Stomach (tissue), 4 donors: ENCODE measurements at regions not wholly inside any gene's neighbourhood (a gene's known extent, or its start where the extent isn't known, plus 50 kb on each side); places are given as distances from the start of the nearest gene placed in this dataset.

Experiments used
- POLR2A ChIP-seq, 4 donors: fragments of 450-650 bp; IDR thresholded peaks; one replicate each; pipeline ENCODE4 v1.6.1; 2016; ENCODE audit warnings: antibody characterized with exemption in 4 of 4, control low read depth in 2 of 4, mild to moderate bottlenecking in 1 of 4, moderate library complexity in 1 of 4
- POLR2AphosphoS5 ChIP-seq, 3 donors: sonication (generic); formaldehyde crosslinking; IDR thresholded peaks; one replicate each; pipeline ENCODE4 v1.6.1; 2016; ENCODE audit warnings: antibody characterized with exemption in 3 of 3
- TF ChIP-seq, protein P1 (sequence below), 7 experiments: fragments of 450-650 bp in 4 of 7; fragments of 200-600 bp in 3 of 7; sonication (generic) in 3 of 7; IDR thresholded peaks; one replicate each; pipeline ENCODE4 v1.5.1; 2016 to 2019; ENCODE audit warnings: antibody characterized with exemption in 7 of 7, control low read depth in 2 of 7, mild to moderate bottlenecking in 1 of 7

DNA sequence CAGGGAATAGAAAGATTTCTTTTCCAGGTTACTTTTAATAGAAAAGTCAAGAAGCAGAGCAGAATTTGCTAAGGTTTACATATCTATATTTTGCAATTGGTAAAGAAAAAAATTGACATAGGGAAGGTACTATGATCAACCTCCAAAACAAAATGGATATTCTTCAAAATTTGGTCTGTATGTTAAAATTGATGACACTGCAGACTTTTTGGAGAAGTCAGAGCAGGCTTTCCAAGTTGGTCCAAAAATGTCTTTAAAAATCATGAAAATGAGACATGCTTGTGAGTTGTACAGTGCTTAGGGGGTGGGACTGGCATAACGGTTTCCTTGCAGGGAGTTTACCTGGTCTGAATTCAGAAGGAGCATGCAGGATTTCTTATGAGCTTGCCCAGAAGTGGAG, 77.0 kb downstream of the TFPI2 start:
- TF ChIP-seq, protein P1, sequence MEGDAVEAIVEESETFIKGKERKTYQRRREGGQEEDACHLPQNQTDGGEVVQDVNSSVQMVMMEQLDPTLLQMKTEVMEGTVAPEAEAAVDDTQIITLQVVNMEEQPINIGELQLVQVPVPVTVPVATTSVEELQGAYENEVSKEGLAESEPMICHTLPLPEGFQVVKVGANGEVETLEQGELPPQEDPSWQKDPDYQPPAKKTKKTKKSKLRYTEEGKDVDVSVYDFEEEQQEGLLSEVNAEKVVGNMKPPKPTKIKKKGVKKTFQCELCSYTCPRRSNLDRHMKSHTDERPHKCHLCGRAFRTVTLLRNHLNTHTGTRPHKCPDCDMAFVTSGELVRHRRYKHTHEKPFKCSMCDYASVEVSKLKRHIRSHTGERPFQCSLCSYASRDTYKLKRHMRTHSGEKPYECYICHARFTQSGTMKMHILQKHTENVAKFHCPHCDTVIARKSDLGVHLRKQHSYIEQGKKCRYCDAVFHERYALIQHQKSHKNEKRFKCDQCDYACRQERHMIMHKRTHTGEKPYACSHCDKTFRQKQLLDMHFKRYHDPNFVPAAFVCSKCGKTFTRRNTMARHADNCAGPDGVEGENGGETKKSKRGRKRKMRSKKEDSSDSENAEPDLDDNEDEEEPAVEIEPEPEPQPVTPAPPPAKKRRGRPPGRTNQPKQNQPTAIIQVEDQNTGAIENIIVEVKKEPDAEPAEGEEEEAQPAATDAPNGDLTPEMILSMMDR (IDR thresholded peaks at IDR 0.05), result no peak
- TF ChIP-seq POLR2A (IDR thresholded peaks at IDR 0.05) (no peak), POLR2AphosphoS5 (IDR thresholded peaks at IDR 0.05) (no peak)
